Right lobe of liver (tissue), 6 donors: ENCODE measurements at regions not wholly inside any gene's neighbourhood (a gene's known extent, or its start where the extent isn't known, plus 50 kb on each side); places are given as distances from the start of the nearest gene placed in this dataset.
"Not testable (repeated sequence)": the region's sequence is repeated elsewhere in the genome, so short reads cannot be mapped to it uniquely, and the experiment has no call there.

ENCODE experiments used
- ATAC-seq, 4 donors: fragments of 200-7000 bp; cut with Tn5 transposase; one replicate each; pipeline ENCODE4 v1.9.1; 2020; ENCODE audit warnings: mild to moderate bottlenecking in 4 of 4, moderate library complexity in 4 of 4
- DNase-seq, 3 donors: peaks; one replicate each; pipeline ENCODE4 v3.0.0-alpha.2; 2020
- H3K27ac ChIP-seq, 3 donors: fragments of 200-600 bp; one replicate each; pipeline ENCODE4 v1.8.0; 2022
- H3K27me3 ChIP-seq, 2 donors: fragments of 200-600 bp; one replicate each; pipeline ENCODE4 v1.8.0; 2022
- H3K36me3 ChIP-seq, 4 donors: fragments of 200-600 bp; sonication (generic) in 1 of 4; one replicate each; pipeline versions ENCODE4 v1.5.1 to v1.8.0; 2017 to 2022; ENCODE audit warnings: control low read depth in 1 of 4
- H3K4me1 ChIP-seq, 4 donors: fragments of 200-600 bp; sonication (generic) in 1 of 4; one replicate each; pipeline versions ENCODE4 v1.5.1 to v1.8.0; 2017 to 2022; ENCODE audit warnings: control low read depth in 1 of 4
- H3K4me3 ChIP-seq, 3 donors: fragments of 200-600 bp; one replicate each; pipeline ENCODE4 v1.8.0; 2022
- H3K9me3 ChIP-seq, 4 donors: fragments of 200-600 bp; sonication (generic) in 1 of 4; one replicate each; pipeline versions ENCODE4 v1.5.1 to v1.8.0; 2017 to 2022; ENCODE audit warnings: control low read depth in 1 of 4
- CTCF ChIP-seq, 4 donors: fragments of 200-600 bp in 3 of 4; fragments of 450-650 bp in 1 of 4; IDR thresholded peaks; one replicate each; pipeline versions ENCODE4 v1.5.1 to v1.8.0; 2016 to 2022; ENCODE audit warnings: antibody characterized with exemption in 4 of 4, mild to moderate bottlenecking in 2 of 4
- POLR2A ChIP-seq: fragments of 450-650 bp; IDR thresholded peaks from one replicate; pipeline ENCODE4 v1.6.1; 2017; ENCODE audit warnings: antibody characterized with exemption, mild to moderate bottlenecking
- WGBS: methylation state at CpG from one replicate; pipeline ENCODE4 v1.1.6; 2018; ENCODE audit warnings: low coverage, low lambda C conversion rate; ENCODE audit not compliant: insufficient coverage; ENCODE audit errors: missing lambda C conversion rate; 5-methylcytosine and 5-hydroxymethylcytosine counted together
- intact Hi-C, 2 donors: fragments of 100-400 bp; cut with DNase I; formaldehyde crosslinking; loops; one replicate each; pipeline versions ENCODE4 v1.11.2 to v1.14.1; 2022
- donor health status: DM: no; HTN: yes; CAD: no.
- donor health status: DM: no; HTN: no; CAD: no.
- donor health status: DM: no; HTN: no; CAD: no.
- donor health status: DM: no; HTN: yes; CAD: no.
- donor health status: DM: no; HTN: yes; CAD: no.

- Histone ChIP-seq H3K36me3 (no peaks in the 10 kb centered on the region), H3K9me3 (no peaks in the 10 kb centered on the region), H3K27me3 (no peaks in the 10 kb centered on the region), H3K27ac (no peak overlapping the region), H3K4me1 (no peaks in the 10 kb centered on the region), H3K4me3 (no peak overlapping the region)
- WGBS: 60% methylated on average over 1 of the region's 4 CpGs
- intact Hi-C loops: no loop called here
- TF ChIP-seq CTCF (IDR thresholded peaks at IDR 0.05) (no peak), POLR2A (no peak)
- DNase-seq (no peak), ATAC-seq (no peak)
Observed at GRCh38 chrX:55841962-55842752, 124.6 kb downstream of the RRAGB start.

GRCh38 chrX:55866779-55867178, 149.2 kb downstream of the RRAGB start:
- H3K27me3 ChIP-seq, DNase-seq, H3K4me3 ChIP-seq, ATAC-seq, intact Hi-C loops, H3K9me3 ChIP-seq, H3K4me1 ChIP-seq, H3K36me3 ChIP-seq, H3K27ac ChIP-seq: not testable (repeated sequence)
- 44% methylated on average over 4 of the region's 4 CpGs for WGBS

GRCh38 chrX:55867181-55867651, 149.7 kb downstream of the RRAGB start:
- Histone ChIP-seq H3K36me3 (no peaks in the 10 kb centered on the region), H3K27ac (no peak overlapping the region), H3K4me1 (no peaks in the 10 kb centered on the region), H3K9me3 (no peaks in the 10 kb centered on the region), H3K27me3 (no peaks in the 10 kb centered on the region), H3K4me3 (no peak overlapping the region)
- no peak for DNase-seq
- ATAC-seq: no peak
- TF ChIP-seq POLR2A (no peak), CTCF (IDR thresholded peaks at IDR 0.05) (no peak)
- whole genome bisulfite sequencing: 40% methylated on average over 1 of the region's 1 CpG
- intact Hi-C loops: no loop called here

- Histone ChIP-seq H3K9me3 (no peaks in the 10 kb centered on the region), H3K27ac (no peak overlapping the region), H3K27me3 (no peaks in the 10 kb centered on the region), H3K4me1 (no peaks in the 10 kb centered on the region), H3K36me3 (no peaks in the 10 kb centered on the region), H3K4me3 (no peak overlapping the region)
- TF ChIP-seq POLR2A (no peak), CTCF (IDR thresholded peaks at IDR 0.05) (no peak)
- ATAC-seq (no peak), DNase-seq (no peak)
- intact Hi-C loops: no loop called here
- WGBS: 60% methylated on average over 1 of the region's 1 CpG
Observed at GRCh38 chrX:55867708-55868107, 150.2 kb downstream of the RRAGB start.

- TF ChIP-seq CTCF (IDR thresholded peaks at IDR 0.05) (no peak), POLR2A (no peak)
- DNase-seq (no peak), ATAC-seq (no peak)
- H3K9me3 ChIP-seq: no peaks in the 10 kb centered on the region
- intact Hi-C loops: no loop called here
- H3K36me3 ChIP-seq: no peaks in the 10 kb centered on the region
- H3K4me1 ChIP-seq: no peaks in the 10 kb centered on the region
- no peaks in the 10 kb centered on the region for H3K27me3 ChIP-seq
- no peak overlapping the region for H3K27ac ChIP-seq
- no peak overlapping the region for H3K4me3 ChIP-seq
Observed at GRCh38 chrX:55874807-55875206, 157.3 kb downstream of the RRAGB start.

GRCh38 chrX:55883541-55883940, 166.0 kb downstream of the RRAGB start:
- H3K36me3 ChIP-seq, ATAC-seq, H3K4me3 ChIP-seq, H3K27me3 ChIP-seq, H3K27ac ChIP-seq, intact Hi-C loops, H3K4me1 ChIP-seq, H3K9me3 ChIP-seq, DNase-seq: not testable (repeated sequence)
- 62% methylated on average over 4 of the region's 4 CpGs for whole genome bisulfite sequencing
